HUES6 (cell line): ENCODE measurements at regions not wholly inside any gene's neighbourhood (a gene's known extent, or its start where the extent isn't known, plus 50 kb on each side); places are given as distances from the start of the nearest gene placed in this dataset.

ENCODE experiments used
- H3K27ac ChIP-seq: 2 replicates; pipeline ENCODE4 v1.7.0; 2013; ENCODE audit warnings: low read depth, mild to moderate bottlenecking, low read length, inconsistent platforms
- H3K27me3 ChIP-seq: 2 replicates; pipeline ENCODE4 v1.6.1; 2013; ENCODE audit warnings: low read length; ENCODE audit not compliant: control insufficient read depth, insufficient read depth
- H3K36me3 ChIP-seq: 2 replicates; pipeline ENCODE4 v1.6.1; 2013; ENCODE audit warnings: low read length; ENCODE audit not compliant: control insufficient read depth, insufficient read depth
- H3K4me1 ChIP-seq: 2 replicates; pipeline ENCODE4 v1.6.1; 2013; ENCODE audit warnings: low read length; ENCODE audit not compliant: control insufficient read depth, insufficient read depth
- H3K4me3 ChIP-seq: 2 replicates; pipeline ENCODE4 v1.5.1; 2013; ENCODE audit warnings: low read depth, low read length
- H3K9ac ChIP-seq: one replicate; pipeline ENCODE4 v1.6.1; 2013; ENCODE audit warnings: mild to moderate bottlenecking, low read length
- H3K9me3 ChIP-seq: 2 replicates; pipeline ENCODE4 v1.6.1; 2013; ENCODE audit warnings: low read depth, low read length; ENCODE audit not compliant: control insufficient read depth, insufficient read depth

GRCh38 chr11:134633276-134633675, 221.2 kb upstream of the B3GAT1 start:
- H3K4me3 ChIP-seq: no peak overlapping the region
- no peaks in the 10 kb centered on the region for H3K36me3 ChIP-seq
- no peaks in the 10 kb centered on the region for H3K27me3 ChIP-seq
- no peaks in the 10 kb centered on the region for H3K4me1 ChIP-seq
- H3K27ac ChIP-seq: no peak overlapping the region
- no peaks in the 10 kb centered on the region for H3K9me3 ChIP-seq
- H3K9ac ChIP-seq: no peak overlapping the region

GRCh38 chr11:134632347-134633119, 220.5 kb upstream of the B3GAT1 start:
- no peak overlapping the region for H3K27ac ChIP-seq
- H3K9ac ChIP-seq: no peak overlapping the region
- no peaks in the 10 kb centered on the region for H3K36me3 ChIP-seq
- H3K4me1 ChIP-seq: no peaks in the 10 kb centered on the region
- no peaks in the 10 kb centered on the region for H3K27me3 ChIP-seq
- H3K9me3 ChIP-seq: no peaks in the 10 kb centered on the region
- no peak overlapping the region for H3K4me3 ChIP-seq

DNA sequence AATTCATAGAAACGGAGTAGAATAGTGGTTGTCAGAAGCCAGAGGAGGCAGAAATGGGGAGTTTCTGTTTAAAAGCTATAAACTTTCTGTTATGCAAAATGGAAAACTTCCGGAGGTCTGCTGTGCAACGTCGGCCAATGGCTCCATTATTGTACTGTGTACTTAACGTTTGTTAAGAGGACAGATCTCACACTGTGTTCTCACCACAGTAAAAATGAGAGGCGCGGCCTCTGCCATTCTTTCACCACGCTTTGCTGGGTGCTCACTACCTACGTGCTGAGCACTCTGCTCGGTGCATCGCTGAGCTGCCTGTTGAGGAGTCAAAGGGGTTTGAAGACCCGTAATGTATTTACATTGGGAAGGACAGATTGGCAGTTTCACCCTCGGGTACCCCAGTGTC, 218.8 kb upstream of the B3GAT1 start:
- Histone ChIP-seq H3K27ac (no peak overlapping the region), H3K27me3 (no peaks in the 10 kb centered on the region), H3K9ac (no peak overlapping the region), H3K4me3 (no peak overlapping the region), H3K36me3 (no peaks in the 10 kb centered on the region), H3K9me3 (no peaks in the 10 kb centered on the region), H3K4me1 (no peaks in the 10 kb centered on the region)

DNA sequence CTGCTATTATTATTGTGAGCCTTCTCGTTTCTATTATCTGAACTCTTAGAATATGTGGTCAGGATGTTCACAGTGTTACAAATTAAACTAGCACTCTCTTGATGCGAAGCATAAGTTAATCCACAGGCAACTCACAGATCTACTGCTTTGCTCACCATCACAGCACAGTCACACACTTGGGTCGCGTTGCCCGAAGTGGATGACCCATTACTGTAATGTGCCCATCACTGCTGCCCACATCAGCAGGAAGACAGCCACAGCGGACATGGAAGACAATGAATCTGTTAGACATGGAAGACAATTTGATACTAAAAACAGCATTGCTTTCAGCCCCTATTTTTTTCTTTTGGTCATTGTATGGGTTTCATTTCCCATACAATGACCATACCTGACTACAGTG, 216.4 kb upstream of the B3GAT1 start:
- H3K4me3 ChIP-seq: no peak overlapping the region
- H3K4me1 ChIP-seq: no peaks in the 10 kb centered on the region
- H3K27ac ChIP-seq: no peak overlapping the region
- H3K36me3 ChIP-seq: no peaks in the 10 kb centered on the region
- H3K9ac ChIP-seq: no peak overlapping the region
- no peaks in the 10 kb centered on the region for H3K9me3 ChIP-seq
- no peaks in the 10 kb centered on the region; the same call in 1 of the 2 replicates for H3K27me3 ChIP-seq

DNA sequence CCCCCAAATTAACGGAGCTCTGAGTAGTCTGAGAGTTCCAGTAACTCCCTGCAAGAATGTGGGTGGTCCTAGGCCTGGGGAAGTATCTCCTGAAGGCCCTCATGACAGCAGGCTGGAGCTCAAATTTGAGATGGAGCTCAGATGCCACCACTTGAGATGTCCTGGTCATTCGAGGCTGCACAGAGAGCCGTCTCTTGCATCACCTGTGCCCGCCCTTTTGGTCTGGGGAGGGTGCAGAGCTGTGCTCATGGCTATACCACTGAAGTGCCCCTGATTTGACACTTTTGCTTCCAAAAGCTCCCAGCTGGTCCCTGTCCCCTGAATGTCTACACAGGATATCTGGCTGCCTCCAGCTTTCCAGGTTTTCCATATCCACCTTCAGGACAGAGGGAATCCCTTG, 214.0 kb upstream of the B3GAT1 start:
- Histone ChIP-seq H3K4me3 (no peak overlapping the region), H3K27me3 (no peaks in the 10 kb centered on the region; the same call in 1 of the 2 replicates), H3K27ac (no peak overlapping the region), H3K36me3 (no peaks in the 10 kb centered on the region), H3K9me3 (no peaks in the 10 kb centered on the region), H3K9ac (no peak overlapping the region), H3K4me1 (no peaks in the 10 kb centered on the region)

GRCh38 chr11:134625631-134626030, 213.6 kb upstream of the B3GAT1 start:
- no peak overlapping the region for H3K27ac ChIP-seq
- no peak overlapping the region for H3K9ac ChIP-seq
- H3K4me3 ChIP-seq: no peak overlapping the region
- H3K27me3 ChIP-seq: no peaks in the 10 kb centered on the region; the same call in 1 of the 2 replicates
- no peaks in the 10 kb centered on the region for H3K36me3 ChIP-seq
- no peaks in the 10 kb centered on the region for H3K9me3 ChIP-seq
- H3K4me1 ChIP-seq: no peaks in the 10 kb centered on the region

- no peaks in the 10 kb centered on the region for H3K9me3 ChIP-seq
- no peak overlapping the region for H3K4me3 ChIP-seq
- no peak overlapping the region for H3K9ac ChIP-seq
- no peaks in the 10 kb centered on the region for H3K4me1 ChIP-seq
- H3K27ac ChIP-seq: no peak overlapping the region
- no peaks in the 10 kb centered on the region; the same call in 1 of the 2 replicates for H3K27me3 ChIP-seq
- no peaks in the 10 kb centered on the region for H3K36me3 ChIP-seq
Measured at GRCh38 chr11:134625151-134625550, 213.1 kb upstream of the B3GAT1 start.

- Histone ChIP-seq H3K36me3 (no peaks in the 10 kb centered on the region), H3K9me3 (no peaks in the 10 kb centered on the region), H3K27ac (no peak overlapping the region), H3K4me1 (no peaks in the 10 kb centered on the region), H3K4me3 (no peak overlapping the region), H3K27me3 (no peaks in the 10 kb centered on the region; the same call in 1 of the 2 replicates), H3K9ac (no peak overlapping the region)
Measured at GRCh38 chr11:134624166-134624920, 212.3 kb upstream of the B3GAT1 start.

GRCh38 chr11:134623711-134624110, 211.7 kb upstream of the B3GAT1 start:
- Histone ChIP-seq H3K9ac (no peak overlapping the region), H3K9me3 (no peaks in the 10 kb centered on the region), H3K27me3 (no peaks in the 10 kb centered on the region; the same call in 1 of the 2 replicates), H3K36me3 (no peaks in the 10 kb centered on the region), H3K4me1 (no peaks in the 10 kb centered on the region), H3K27ac (no peak overlapping the region), H3K4me3 (no peak overlapping the region)

DNA sequence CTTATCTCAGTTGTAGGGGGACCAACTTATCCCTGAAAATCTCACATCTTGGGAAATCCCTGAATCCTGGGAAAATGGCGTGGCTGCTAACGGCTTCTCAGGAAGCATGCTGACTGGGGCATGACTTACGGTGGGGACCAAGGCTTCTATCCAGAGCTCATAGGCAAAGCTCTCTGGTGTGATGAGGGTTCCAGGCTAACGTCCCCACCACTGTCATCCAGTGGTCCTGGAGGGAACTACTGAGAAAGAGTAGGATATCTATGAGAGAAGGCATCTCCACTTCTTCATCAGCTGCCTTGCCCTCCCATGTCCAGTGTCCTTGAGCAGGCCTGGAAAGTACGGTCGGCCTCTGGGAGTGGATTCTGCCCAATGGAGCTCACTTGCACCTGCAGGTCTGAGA, 210.4 kb upstream of the B3GAT1 start:
- Histone ChIP-seq H3K4me1 (no peaks in the 10 kb centered on the region), H3K9me3 (no peaks in the 10 kb centered on the region), H3K27ac (no peak overlapping the region), H3K9ac (no peak overlapping the region), H3K36me3 (no peaks in the 10 kb centered on the region), H3K27me3 (no peaks in the 10 kb centered on the region; the same call in 1 of the 2 replicates), H3K4me3 (no peak overlapping the region)

GRCh38 chr11:134617360-134617759, 205.3 kb upstream of the B3GAT1 start:
- Histone ChIP-seq H3K27ac (no peak overlapping the region), H3K4me1 (no peaks in the 10 kb centered on the region), H3K4me3 (no peak overlapping the region), H3K36me3 (no peaks in the 10 kb centered on the region), H3K27me3 (no peaks in the 10 kb centered on the region), H3K9ac (no peak overlapping the region), H3K9me3 (no peaks in the 10 kb centered on the region)
